GM18858 (cell line): ENCODE measurements at regions not wholly inside any gene's neighbourhood (a gene's known extent, or its start where the extent isn't known, plus 50 kb on each side); places are given as distances from the start of the nearest gene placed in this dataset.

Source experiments
- ATAC-seq: cut with Tn5 transposase; IDR thresholded peaks from one replicate; pipeline ENCODE4 v1.9.1; 2021; ENCODE audit not compliant: unreplicated experiment

- no peak for ATAC-seq
These were observed 109.7 kb downstream of the TMTC3 start for GRCh38 chr12:88251798-88252197.

- ATAC-seq, result no peak
These were observed 111.4 kb downstream of the TMTC3 start for GRCh38 chr12:88253371-88253978.

GRCh38 chr12:88255224-88255623, 113.1 kb downstream of the TMTC3 start:
- no peak for ATAC-seq

GRCh38 chr12:88255847-88256246, 113.7 kb downstream of the TMTC3 start:
- no peak for ATAC-seq

GRCh38 chr12:88258396-88258795, 116.3 kb downstream of the TMTC3 start:
- ATAC-seq, result no peak

GRCh38 chr12:88266806-88267360, 124.8 kb downstream of the TMTC3 start:
- ATAC-seq, result no peak

- ATAC-seq, result no peak
These were observed 125.5 kb downstream of the TMTC3 start for GRCh38 chr12:88267630-88268029.

- no peak for ATAC-seq
These were observed 130.3 kb downstream of the TMTC3 start for GRCh38 chr12:88272456-88272855.

- ATAC-seq, result no peak
These were observed 131.3 kb downstream of the TMTC3 start for GRCh38 chr12:88273450-88273849.

GRCh38 chr12:88273875-88274274, 131.8 kb downstream of the TMTC3 start:
- no peak for ATAC-seq

GRCh38 chr12:88291498-88292131, 149.5 kb downstream of the TMTC3 start:
- no peak for ATAC-seq

GRCh38 chr12:88298014-88298682, 156.0 kb downstream of the TMTC3 start:
- no peak for ATAC-seq

GRCh38 chr12:88298761-88299242, 156.7 kb downstream of the TMTC3 start:
- peak; percentile 27 for ATAC-seq

- peak; percentile 91 for ATAC-seq
These were observed 157.5 kb downstream of the TMTC3 start for GRCh38 chr12:88299567-88300101.

GRCh38 chr12:88300931-88301330, 158.8 kb downstream of the TMTC3 start:
- ATAC-seq, result no peak

GRCh38 chr12:88303335-88303734, 161.2 kb downstream of the TMTC3 start:
- no peak for ATAC-seq

GRCh38 chr12:88305254-88305890, 163.3 kb downstream of the TMTC3 start:
- no peak for ATAC-seq

- ATAC-seq, result no peak
These were observed 164.5 kb downstream of the TMTC3 start for GRCh38 chr12:88306471-88307069.

- ATAC-seq, result no peak
These were observed 165.9 kb downstream of the TMTC3 start for GRCh38 chr12:88307961-88308360.

- ATAC-seq, result no peak
These were observed 166.7 kb downstream of the TMTC3 start for GRCh38 chr12:88308825-88309224.

- no peak for ATAC-seq
These were observed 167.4 kb downstream of the TMTC3 start for GRCh38 chr12:88309546-88309945.
